ENCODE measurements at regions not wholly inside any gene's neighbourhood (a gene's known extent, or its start where the extent isn't known, plus 50 kb on each side); places are given as distances from the start of the nearest gene placed in this dataset.

- TF ChIP-seq POLR2A (IDR thresholded peaks at IDR 0.05; ENCODE audit: low read length): no peak
- TF ChIP-seq GATA1 (IDR thresholded peaks at IDR 0.05; ENCODE audit: low read depth, low read length): no peak
These were observed 215.2 kb upstream of the NOCT start for GRCh38 chr4:138800421-138800820.
